ENCODE measurements at regions not wholly inside any gene's neighbourhood (a gene's known extent, or its start where the extent isn't known, plus 50 kb on each side); places are given as distances from the start of the nearest gene placed in this dataset.

DNA sequence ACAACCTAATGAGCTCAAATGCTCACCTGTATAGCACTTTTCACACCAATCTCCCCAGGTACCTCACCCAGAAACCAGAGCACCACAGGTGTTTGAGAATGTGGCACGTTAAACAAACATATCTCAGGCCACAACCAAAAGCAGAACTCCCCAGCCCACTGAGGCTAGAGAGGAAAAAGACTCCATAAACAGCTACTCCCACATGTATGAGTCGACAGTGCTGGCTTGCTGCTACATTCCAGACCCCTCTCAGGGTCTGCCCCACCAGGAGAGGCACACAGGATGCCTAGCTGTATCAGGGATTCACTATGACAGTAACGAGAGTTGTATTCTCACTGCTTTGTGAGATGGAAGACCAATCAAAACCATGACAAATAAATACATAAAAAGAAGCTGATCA lies 242.6 kb upstream of the ARID1B start:
- DNase-seq (ENCODE audit: low read depth in 4 of 4, low spot score in 3 of 4), result no peak

GRCh38 chr6:156533872-156534524 lies 243.2 kb upstream of the ARID1B start:
- no peak for DNase-seq (ENCODE audit: low read depth in 4 of 4, low spot score in 3 of 4)

DNA sequence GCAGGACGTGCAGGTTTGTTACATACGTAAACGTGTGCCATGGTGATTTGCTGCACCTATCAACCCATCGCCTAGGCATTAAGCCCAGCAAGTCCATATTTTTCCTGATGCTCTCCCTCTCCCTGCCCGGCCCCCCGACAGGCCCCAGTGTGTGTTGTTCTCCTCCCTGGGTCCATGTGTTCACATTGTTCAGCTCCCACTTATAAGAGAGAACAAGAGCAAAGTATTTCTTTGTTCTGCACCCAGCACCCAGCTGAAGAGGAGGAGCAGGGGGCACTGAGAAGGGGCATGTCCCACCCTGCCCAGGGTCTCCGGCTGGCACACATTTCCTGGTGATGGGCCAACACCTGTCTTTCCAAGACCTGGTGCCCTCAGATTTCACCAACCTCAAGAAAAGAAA lies 251.1 kb upstream of the ARID1B start:
- DNase-seq (ENCODE audit: low read depth in 4 of 4, low spot score in 3 of 4), result no peak

DNA sequence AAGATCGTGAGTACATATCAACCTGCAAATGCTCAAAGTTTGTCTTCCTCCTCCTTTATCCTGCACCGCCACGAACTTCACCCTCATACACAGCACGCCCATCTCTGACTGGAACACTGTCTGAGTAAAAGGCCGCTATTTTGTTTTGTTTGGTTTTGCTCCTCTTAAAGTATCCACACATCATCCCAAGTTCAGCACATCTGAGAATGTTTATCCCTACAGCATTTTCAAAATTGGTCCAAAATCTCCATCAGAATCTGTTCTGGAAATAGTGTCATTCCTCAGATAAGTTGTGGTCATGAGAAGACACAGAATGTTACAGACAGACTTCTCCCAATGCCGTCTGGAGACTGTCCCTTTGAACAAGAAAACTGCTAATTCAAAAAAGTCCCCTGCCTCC lies 251.6 kb upstream of the ARID1B start:
- DNase-seq (ENCODE audit: low read depth in 4 of 4, low spot score in 3 of 4), result no peak

GRCh38 chr6:156519940-156520339 lies 257.2 kb upstream of the ARID1B start:
- DNase-seq (ENCODE audit: low read depth in 4 of 4, low spot score in 3 of 4), result no peak

GRCh38 chr6:156517088-156517487 lies 260.1 kb upstream of the ARID1B start:
- peak in 3 of 4 donors; percentile 25 to 31 (median 27) for DNase-seq (ENCODE audit: low read depth in 4 of 4, low spot score in 3 of 4)

GRCh38 chr6:156515242-156515641 lies 261.9 kb upstream of the ARID1B start:
- no peak for DNase-seq (ENCODE audit: low read depth in 4 of 4, low spot score in 3 of 4)

- DNase-seq (ENCODE audit: low read depth in 4 of 4, low spot score in 3 of 4), result no peak
Measured at GRCh38 chr6:156513504-156513903, 263.7 kb upstream of the ARID1B start.

GRCh38 chr6:156511570-156511969 lies 265.6 kb upstream of the ARID1B start:
- DNase-seq (ENCODE audit: low read depth in 4 of 4, low spot score in 3 of 4), result no peak

DNA sequence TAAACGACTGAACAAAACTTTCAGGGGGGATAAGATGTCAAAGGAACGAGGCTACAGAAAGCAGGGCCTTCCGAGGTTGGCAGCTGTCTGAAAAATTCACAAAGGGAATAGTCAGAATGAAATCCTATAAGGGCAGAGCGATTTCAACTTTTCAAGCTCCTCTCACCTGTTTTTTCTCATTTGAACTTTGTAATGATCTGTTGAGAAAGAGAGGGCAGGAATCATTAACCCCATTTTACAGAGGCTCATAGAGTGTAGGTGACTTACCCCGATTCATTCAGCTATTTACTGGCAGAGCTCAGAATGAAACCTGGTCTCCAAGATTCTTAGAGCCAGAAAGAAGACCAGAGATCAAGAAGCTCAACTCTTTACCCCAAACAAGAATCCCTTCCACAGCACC lies 266.1 kb upstream of the ARID1B start:
- DNase-seq (ENCODE audit: low read depth in 4 of 4, low spot score in 3 of 4), result no peak

GRCh38 chr6:156510242-156510641 lies 266.9 kb upstream of the ARID1B start:
- DNase-seq (ENCODE audit: low read depth in 4 of 4, low spot score in 3 of 4), result no peak

DNA sequence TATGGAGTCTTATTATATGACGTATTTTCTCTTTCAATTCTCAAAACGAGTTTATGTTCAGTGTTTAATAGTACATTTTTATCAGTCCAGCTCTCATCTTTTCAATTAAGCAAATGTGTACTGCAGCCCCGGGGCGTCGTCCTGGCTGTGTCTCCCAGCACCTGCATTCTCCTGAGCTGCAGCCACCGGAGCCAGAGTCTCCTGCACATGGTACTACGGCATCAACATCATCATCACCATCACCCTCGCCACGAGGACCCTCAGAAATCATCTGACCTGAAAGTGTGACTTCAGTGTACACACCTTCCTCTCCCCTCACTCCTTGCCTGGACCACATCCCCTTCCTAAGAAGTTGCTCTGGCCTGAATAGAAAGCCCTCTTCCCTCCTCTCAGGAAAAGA lies 267.7 kb upstream of the ARID1B start:
- DNase-seq (ENCODE audit: low read depth in 4 of 4, low spot score in 3 of 4), result no peak

GRCh38 chr6:156508923-156509322 lies 268.3 kb upstream of the ARID1B start:
- no peak for DNase-seq (ENCODE audit: low read depth in 4 of 4, low spot score in 3 of 4)

DNA sequence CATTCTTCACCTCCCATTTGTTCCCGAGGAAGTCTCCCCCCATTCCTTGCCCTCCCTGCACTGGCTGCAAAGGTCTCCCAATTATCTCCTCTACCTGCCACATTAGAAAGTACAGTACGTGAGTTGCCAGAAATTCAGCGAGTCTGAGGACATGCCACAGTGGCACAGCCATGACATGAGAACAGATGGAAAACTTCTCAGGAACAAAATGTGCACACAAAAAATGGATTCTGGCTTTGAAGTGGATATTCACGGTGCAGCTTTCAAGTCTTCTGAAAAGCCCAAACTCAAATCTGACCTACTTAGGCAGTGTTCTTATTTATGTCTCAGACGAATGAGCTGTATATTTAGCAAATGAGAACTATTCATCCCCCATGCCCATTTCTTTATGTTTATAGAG lies 269.1 kb upstream of the ARID1B start:
- no peak for DNase-seq (ENCODE audit: low read depth in 4 of 4, low spot score in 3 of 4)

- no peak for DNase-seq (ENCODE audit: low read depth in 4 of 4, low spot score in 3 of 4)
Measured at GRCh38 chr6:156507656-156508055, 269.5 kb upstream of the ARID1B start.

GRCh38 chr6:156507106-156507505 lies 270.1 kb upstream of the ARID1B start:
- no peak for DNase-seq (ENCODE audit: low read depth in 4 of 4, low spot score in 3 of 4)

DNA sequence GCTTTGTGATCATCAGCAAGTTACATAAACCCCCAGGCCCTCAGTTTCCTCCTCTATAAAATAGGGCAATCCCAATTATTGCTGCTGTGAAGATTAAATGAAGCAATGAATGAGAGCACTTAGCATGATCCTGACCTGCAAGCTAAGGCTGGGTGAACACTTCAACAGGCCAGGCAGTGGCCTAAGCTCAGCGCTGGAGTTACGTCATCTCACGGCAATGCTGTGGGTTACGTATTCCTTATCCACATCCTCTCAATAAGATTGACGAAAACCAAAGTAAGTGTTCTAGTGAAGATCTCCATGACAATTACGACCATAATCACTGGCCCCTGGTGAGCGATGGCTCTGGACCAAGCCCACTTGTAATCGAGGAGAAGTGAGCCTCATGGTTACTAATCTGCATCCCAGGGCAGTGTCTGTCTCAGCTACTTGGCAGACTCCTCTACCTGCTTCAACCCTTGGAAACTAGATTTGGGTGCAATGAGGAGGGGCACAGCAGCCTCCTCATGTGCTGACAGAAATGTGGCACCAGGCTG lies 274.1 kb upstream of the ARID1B start:
- DNase-seq (ENCODE audit: low read depth in 4 of 4, low spot score in 3 of 4), result no peak

DNA sequence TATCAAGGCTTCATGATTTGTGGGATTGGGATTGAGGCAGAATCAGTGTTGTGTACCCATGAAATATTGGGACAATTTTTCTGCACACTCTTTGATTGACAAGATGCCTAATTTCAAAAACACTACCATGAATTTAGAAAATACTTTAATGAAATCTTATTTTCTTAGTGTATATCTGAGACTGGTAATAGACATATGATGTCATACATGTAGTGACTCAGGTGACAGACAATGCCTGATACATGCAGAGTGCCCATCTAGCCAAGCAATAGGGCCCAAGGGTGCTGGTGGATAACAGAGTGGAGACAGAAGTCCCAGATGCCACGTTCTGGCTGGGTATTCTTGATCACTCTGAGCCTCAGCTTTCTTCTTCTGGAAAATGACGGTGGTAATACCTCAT lies 279.6 kb upstream of the ARID1B start:
- no peak for DNase-seq (ENCODE audit: low read depth in 4 of 4, low spot score in 3 of 4)

DNA sequence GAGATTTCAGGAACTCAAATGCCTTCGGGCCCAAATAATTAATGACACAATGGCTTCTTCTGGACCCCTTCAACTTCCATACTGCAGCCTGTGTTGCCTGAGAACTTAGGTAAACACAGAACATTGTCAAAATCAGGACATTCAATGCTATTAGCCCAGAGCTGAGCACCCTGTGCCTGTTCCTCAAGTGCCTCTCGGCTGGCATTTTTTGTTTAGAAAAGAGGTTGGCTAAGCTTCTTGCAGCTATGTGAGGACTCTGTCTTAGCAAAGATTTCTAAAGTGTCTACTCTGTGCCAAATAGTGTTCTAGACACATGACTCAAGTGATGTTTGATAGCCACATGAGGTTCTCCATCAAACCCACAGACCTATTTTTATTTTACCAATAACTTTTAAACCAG lies 289.3 kb upstream of the ARID1B start:
- DNase-seq (ENCODE audit: low read depth in 4 of 4, low spot score in 3 of 4), result no peak

GRCh38 chr6:156485150-156485549 lies 292.0 kb upstream of the ARID1B start:
- DNase-seq (ENCODE audit: low read depth in 4 of 4, low spot score in 3 of 4), result no peak

DNA sequence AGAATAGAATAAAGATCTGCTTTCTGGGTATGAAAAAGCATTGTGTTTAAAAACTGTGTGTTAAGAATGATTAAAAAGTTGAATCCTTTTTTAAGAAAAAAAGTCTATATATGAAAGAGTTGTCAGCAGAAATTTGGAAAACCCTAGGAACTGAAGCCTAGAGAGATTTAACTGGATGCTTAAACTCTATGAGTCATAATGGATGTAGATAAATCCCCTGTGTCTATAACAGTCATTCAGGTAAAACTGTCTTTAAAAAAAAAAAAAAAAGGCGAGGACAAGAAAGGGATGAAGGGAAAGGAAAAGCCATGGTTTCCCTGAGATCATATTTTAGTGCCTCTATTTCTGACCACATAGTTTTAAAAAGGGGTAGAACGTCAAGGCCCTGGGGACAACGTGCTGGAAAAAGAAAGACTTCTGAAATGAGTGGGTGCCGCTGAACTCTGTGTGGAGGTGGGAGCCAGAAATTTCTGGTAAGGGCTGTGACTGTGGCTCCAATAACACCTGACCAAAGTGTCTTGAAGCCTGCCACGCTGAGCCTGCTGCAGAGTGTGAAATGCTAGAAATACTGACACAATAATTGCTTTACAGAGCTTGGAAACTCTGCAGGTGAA lies 302.6 kb upstream of the ARID1B start:
- DNase-seq (ENCODE audit: low read depth in 4 of 4, low spot score in 3 of 4), result no peak

DNA sequence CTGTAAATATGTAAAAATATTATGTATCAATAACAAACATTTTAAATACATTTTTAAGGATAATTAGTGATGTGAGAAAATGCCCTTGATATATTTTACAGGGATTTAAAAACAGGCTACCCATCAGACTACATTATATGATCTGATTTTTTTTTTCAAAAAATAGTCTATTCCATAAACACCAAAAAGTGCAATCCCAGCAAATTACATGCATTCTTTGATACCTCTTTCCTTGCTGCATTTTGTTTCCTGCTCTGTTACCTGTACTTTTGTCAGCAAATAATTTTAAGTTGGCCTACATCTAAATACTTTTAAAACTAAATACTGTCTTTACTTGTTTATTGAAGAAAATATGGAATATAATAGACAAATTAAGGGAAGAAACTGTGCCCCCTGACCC lies 306.2 kb upstream of the ARID1B start:
- DNase-seq (ENCODE audit: low read depth in 4 of 4, low spot score in 3 of 4), result no peak
